Adrenal gland (tissue), 9 donors: ENCODE measurements at regions not wholly inside any gene's neighbourhood (a gene's known extent, or its start where the extent isn't known, plus 50 kb on each side); places are given as distances from the start of the nearest gene placed in this dataset.

Experiments used
- DNase-seq, 7 donors: peaks; one replicate each; pipeline ENCODE4 v3.0.0-alpha.2; 2019 to 2020
- H3K27ac ChIP-seq, 5 donors: fragments of 200-600 bp; sonication (generic) in 4 of 5; 1 replicate in 3 of 5; 2 replicates in 2 of 5; pipeline versions ENCODE4 v1.5.1 to v1.8.0; 2016 to 2020; ENCODE audit warnings: mild to moderate bottlenecking in 1 of 5
- H3K27me3 ChIP-seq: fragments of 200-600 bp; 2 replicates; pipeline ENCODE4 v1.8.0; 2021
- H3K36me3 ChIP-seq, 2 donors: fragments of 200-600 bp; replicated peaks in 1 of 2; 1 replicate in 1 of 2; 2 replicates in 1 of 2; pipeline versions ENCODE4 v1.5.1 to v1.8.0; 2018 to 2022
- H3K4me1 ChIP-seq, 2 donors: fragments of 200-600 bp; replicated peaks in 1 of 2; 1 replicate in 1 of 2; 2 replicates in 1 of 2; pipeline versions ENCODE4 v1.5.1 to v1.8.0; 2018 to 2021
- H3K4me3 ChIP-seq, 4 donors: fragments of 200-600 bp; sonication (generic) in 3 of 4; one replicate each; pipeline ENCODE4 v1.5.1; 2016 to 2018
- H3K9me3 ChIP-seq, 3 donors: fragments of 200-600 bp; sonication (generic) in 1 of 3; replicated peaks in 1 of 3; 1 replicate in 2 of 3; 2 replicates in 1 of 3; pipeline versions ENCODE4 v1.5.1 to v1.8.0; 2016 to 2021
- CTCF ChIP-seq, 6 experiments: fragments of 450-650 bp in 4 of 6; fragments of 200-600 bp in 2 of 6; sonication (generic) in 1 of 6; IDR thresholded peaks; 1 replicate in 5 of 6; 2 replicates in 1 of 6; pipeline versions ENCODE4 v1.5.1 to v1.8.0; 2016 to 2021; ENCODE audit warnings: antibody characterized with exemption in 6 of 6, mild to moderate bottlenecking in 2 of 6, moderate library complexity in 1 of 6
- POLR2A ChIP-seq, 2 donors: fragments of 450-650 bp; IDR thresholded peaks; one replicate each; pipeline ENCODE4 v1.6.1; 2017; ENCODE audit warnings: antibody characterized with exemption in 2 of 2, mild to moderate bottlenecking in 2 of 2, moderate library complexity in 1 of 2
- WGBS, 4 donors: extraction: QIAGEN DNeasy Blood & Tissue Kit in 2 of 4; methylation state at CpG; one replicate each; pipeline versions ENCODE4 v1.1.5 to v1.1.7; 2013 to 2017; 5-methylcytosine and 5-hydroxymethylcytosine counted together
- intact Hi-C, 2 donors: fragments of 100-400 bp; cut with DNase I; formaldehyde crosslinking; loops; one replicate each; pipeline versions ENCODE4 v1.14.1 to v1.15.0; 2022 to 2023
- donor health status: healthy with polysubstance abuse.
- donor health status: Bipolar disorder and iron deficiency.
- donor health status: DM: yes; HTN: yes; CAD: no.
- donor health status: DM: no; HTN: no; CAD: no.
- donor health status: DM: no; HTN: no; CAD: no.

GRCh38 chr1:96011606-96012005 is 710.0 kb upstream of the PTBP2 start:
- H3K9me3 ChIP-seq = peaks cover 0 to 4% (median 0%) of the 10 kb centered on the region in 3 donors
- intact Hi-C loops = no loop called here
- H3K4me1 ChIP-seq = no peaks in the 10 kb centered on the region
- no peak for DNase-seq
- no peak overlapping the region for H3K27ac ChIP-seq
- no peak overlapping the region for H3K4me3 ChIP-seq
- H3K36me3 ChIP-seq = no peaks in the 10 kb centered on the region
- TF ChIP-seq CTCF (IDR thresholded peaks at IDR 0.05) (no peak), POLR2A (IDR thresholded peaks at IDR 0.05) (no peak)
- WGBS, 4 donors = 39 to 47% (median 42%) methylated on average over 4 of the region's 4 CpGs
- H3K27me3 ChIP-seq = no peaks in the 10 kb centered on the region

- 79 to 85% (median 82%) methylated on average over 3 of the region's 3 CpGs for WGBS, 4 donors
- no peak for DNase-seq
- no peak for TF ChIP-seq CTCF (IDR thresholded peaks at IDR 0.05)
- TF ChIP-seq POLR2A (IDR thresholded peaks at IDR 0.05) = no peak
- no peaks in the 10 kb centered on the region for H3K4me1 ChIP-seq
- H3K27ac ChIP-seq = no peak overlapping the region
- H3K36me3 ChIP-seq = no peaks in the 10 kb centered on the region
- H3K9me3 ChIP-seq = no peaks in the 10 kb centered on the region
- H3K27me3 ChIP-seq = no peaks in the 10 kb centered on the region
- intact Hi-C loops = no loop called here
- no peak overlapping the region for H3K4me3 ChIP-seq
Measured at GRCh38 chr1:96016219-96016618, 705.4 kb upstream of the PTBP2 start.

GRCh38 chr1:96020378-96020777 is 701.2 kb upstream of the PTBP2 start:
- Histone ChIP-seq H3K4me3 (no peak overlapping the region), H3K27ac (no peak overlapping the region), H3K27me3 (no peaks in the 10 kb centered on the region), H3K36me3 (no peaks in the 10 kb centered on the region), H3K9me3 (no peaks in the 10 kb centered on the region), H3K4me1 (no peaks in the 10 kb centered on the region)
- TF ChIP-seq POLR2A (IDR thresholded peaks at IDR 0.05) (no peak), CTCF (IDR thresholded peaks at IDR 0.05) (no peak)
- intact Hi-C loops = no loop called here
- no peak for DNase-seq

GRCh38 chr1:96025062-96025461 is 696.5 kb upstream of the PTBP2 start:
- intact Hi-C loops = no loop called here
- 47 to 70% (median 55%) methylated on average over 1 of the region's 1 CpG for WGBS, 4 donors
- Histone ChIP-seq H3K27me3 (no peaks in the 10 kb centered on the region), H3K4me1 (no peaks in the 10 kb centered on the region), H3K4me3 (no peak overlapping the region), H3K27ac (no peak overlapping the region), H3K36me3 (no peaks in the 10 kb centered on the region), H3K9me3 (no peaks in the 10 kb centered on the region)
- TF ChIP-seq POLR2A (IDR thresholded peaks at IDR 0.05) (no peak), CTCF (IDR thresholded peaks at IDR 0.05) (no peak)
- no peak for DNase-seq
